Kidney epithelial cell (primary cell): ENCODE measurements at regions not wholly inside any gene's neighbourhood (a gene's known extent, or its start where the extent isn't known, plus 50 kb on each side); places are given as distances from the start of the nearest gene placed in this dataset.

ENCODE experiments used
- DNase-seq: peaks from one replicate; pipeline ENCODE4 v3.0.0-alpha.2; 2010; ENCODE audit warnings: low read depth
- H3K27me3 ChIP-seq: 2 replicates; pipeline ENCODE4 v1.6.0; 2011; ENCODE audit warnings: low read length; ENCODE audit not compliant: control insufficient read depth, insufficient read depth
- H3K36me3 ChIP-seq: 2 replicates; pipeline ENCODE4 v1.5.1; 2011; ENCODE audit warnings: low read length; ENCODE audit not compliant: control insufficient read depth, insufficient read depth
- H3K4me3 ChIP-seq: 2 replicates; pipeline ENCODE4 v1.5.1; 2011; ENCODE audit warnings: low read depth, mild to moderate bottlenecking, control low read depth, low read length
- CTCF ChIP-seq: IDR thresholded peaks from 2 replicates; pipeline ENCODE4 v1.5.1; 2011; ENCODE audit warnings: mild to moderate bottlenecking, moderate library complexity, low read length, control low read depth, inconsistent platforms; ENCODE audit not compliant: insufficient read depth, poor library complexity, severe bottlenecking

GRCh38 chr14:48970943-48971342 is 615.2 kb downstream of the RPS29 start:
- no peak for TF ChIP-seq CTCF
- no peak overlapping the region for H3K4me3 ChIP-seq
- H3K36me3 ChIP-seq, result no peaks in the 10 kb centered on the region
- DNase-seq, result no peak
- H3K27me3 ChIP-seq, result no peaks in the 10 kb centered on the region

- Histone ChIP-seq H3K36me3 (no peaks in the 10 kb centered on the region), H3K27me3 (no peaks in the 10 kb centered on the region), H3K4me3 (no peak overlapping the region)
- TF ChIP-seq CTCF, result no peak
- no peak for DNase-seq
Observed at GRCh38 chr14:48967419-48967818, 618.8 kb downstream of the RPS29 start.

GRCh38 chr14:48963231-48963790 is 622.9 kb downstream of the RPS29 start:
- Histone ChIP-seq H3K4me3 (no peak overlapping the region), H3K27me3 (no peaks in the 10 kb centered on the region), H3K36me3 (no peaks in the 10 kb centered on the region)
- DNase-seq, result no peak
- no peak for TF ChIP-seq CTCF

GRCh38 chr14:48957486-48957885 is 628.7 kb downstream of the RPS29 start:
- no peak for TF ChIP-seq CTCF
- Histone ChIP-seq H3K27me3 (no peaks in the 10 kb centered on the region), H3K4me3 (no peak overlapping the region), H3K36me3 (no peaks in the 10 kb centered on the region)
- DNase-seq, result no peak

GRCh38 chr14:48955857-48956256 is 630.3 kb downstream of the RPS29 start:
- Histone ChIP-seq H3K36me3 (no peaks in the 10 kb centered on the region), H3K4me3 (no peak overlapping the region), H3K27me3 (no peaks in the 10 kb centered on the region)
- DNase-seq, result no peak
- TF ChIP-seq CTCF, result no peak

- Histone ChIP-seq H3K36me3 (no peaks in the 10 kb centered on the region), H3K27me3 (no peaks in the 10 kb centered on the region), H3K4me3 (no peak overlapping the region)
- no peak for TF ChIP-seq CTCF
- no peak for DNase-seq
Observed at GRCh38 chr14:48954446-48954845, 631.7 kb downstream of the RPS29 start.
